Ammon's horn (tissue), 1 donor: ENCODE measurements at regions not wholly inside any gene's neighbourhood (a gene's known extent, or its start where the extent isn't known, plus 50 kb on each side); places are given as distances from the start of the nearest gene placed in this dataset.
A peak's percentile ranks its signal among the peaks of the same experiment; 100 is the strongest.

ENCODE experiments used
- DNase-seq: peaks from one replicate; pipeline ENCODE4 v3.0.0-alpha.2; 2016; ENCODE audit warnings: low spot score

GRCh38 chr2:120866071-120866470, 130.4 kb downstream of the GLI2 start:
- DNase-seq, result no peak

GRCh38 chr2:120866483-120867140, 130.9 kb downstream of the GLI2 start:
- DNase-seq, result no peak

GRCh38 chr2:120867290-120868241, 131.9 kb downstream of the GLI2 start:
- peak; percentile 71 for DNase-seq

GRCh38 chr2:120868366-120868765, 132.7 kb downstream of the GLI2 start:
- no peak for DNase-seq

GRCh38 chr2:120869036-120869729, 133.5 kb downstream of the GLI2 start:
- no peak for DNase-seq

- DNase-seq, result no peak
Observed at GRCh38 chr2:120869730-120870466, 134.2 kb downstream of the GLI2 start.

- no peak for DNase-seq
Observed at GRCh38 chr2:120870467-120870788, 134.8 kb downstream of the GLI2 start.

GRCh38 chr2:120871016-120871635, 135.5 kb downstream of the GLI2 start:
- DNase-seq, result no peak

- no peak for DNase-seq
Observed at GRCh38 chr2:120871881-120872620, 136.4 kb downstream of the GLI2 start.

GRCh38 chr2:120873958-120874887, 138.6 kb downstream of the GLI2 start:
- no peak for DNase-seq

- DNase-seq, result no peak
Observed at GRCh38 chr2:120874888-120875275, 139.2 kb downstream of the GLI2 start.

- DNase-seq, result no peak
Observed at GRCh38 chr2:120875431-120875830, 139.8 kb downstream of the GLI2 start.

- DNase-seq, result no peak
Observed at GRCh38 chr2:120876526-120877280, 141.0 kb downstream of the GLI2 start.

GRCh38 chr2:120877409-120877808, 141.7 kb downstream of the GLI2 start:
- DNase-seq, result no peak

GRCh38 chr2:120878970-120879369, 143.3 kb downstream of the GLI2 start:
- no peak for DNase-seq

- peak; percentile 40 for DNase-seq
Observed at GRCh38 chr2:120879431-120880295, 144.0 kb downstream of the GLI2 start.

- DNase-seq, result no peak
Observed at GRCh38 chr2:120880381-120880780, 144.7 kb downstream of the GLI2 start.
